HUES64 (cell line): ENCODE measurements at regions not wholly inside any gene's neighbourhood (a gene's known extent, or its start where the extent isn't known, plus 50 kb on each side); places are given as distances from the start of the nearest gene placed in this dataset.

Source experiments
- H3K27ac ChIP-seq: 2 replicates; pipeline ENCODE4 v1.7.0; 2013; ENCODE audit warnings: low read depth, low read length, inconsistent platforms
- H3K27me3 ChIP-seq: 2 replicates; pipeline ENCODE4 v1.6.1; 2013; ENCODE audit warnings: mild to moderate bottlenecking, low read length; ENCODE audit not compliant: insufficient read depth
- H3K36me3 ChIP-seq: 2 replicates; pipeline ENCODE4 v1.6.1; 2013; ENCODE audit warnings: mild to moderate bottlenecking, low read length; ENCODE audit not compliant: insufficient read depth
- H3K4me1 ChIP-seq: 2 replicates; pipeline ENCODE4 v1.6.1; 2013; ENCODE audit warnings: mild to moderate bottlenecking, low read length, moderate library complexity; ENCODE audit not compliant: insufficient read depth
- H3K4me3 ChIP-seq: 2 replicates; pipeline ENCODE4 v1.5.1; 2013; ENCODE audit warnings: mild to moderate bottlenecking, low read length, moderate library complexity
- H3K9ac ChIP-seq: 2 replicates; pipeline ENCODE4 v1.6.1; 2013; ENCODE audit warnings: mild to moderate bottlenecking, low read depth, low read length
- H3K9me3 ChIP-seq: 2 replicates; pipeline ENCODE4 v1.6.1; 2013; ENCODE audit warnings: low read depth, low read length; ENCODE audit not compliant: insufficient read depth
- WGBS: fragments of 150-250, 120-280 bp; methylation state at CpG from one replicate; pipeline ENCODE4 v1.1.7; 2013; ENCODE audit warnings: missing lambda C conversion rate; 5-methylcytosine and 5-hydroxymethylcytosine counted together

DNA sequence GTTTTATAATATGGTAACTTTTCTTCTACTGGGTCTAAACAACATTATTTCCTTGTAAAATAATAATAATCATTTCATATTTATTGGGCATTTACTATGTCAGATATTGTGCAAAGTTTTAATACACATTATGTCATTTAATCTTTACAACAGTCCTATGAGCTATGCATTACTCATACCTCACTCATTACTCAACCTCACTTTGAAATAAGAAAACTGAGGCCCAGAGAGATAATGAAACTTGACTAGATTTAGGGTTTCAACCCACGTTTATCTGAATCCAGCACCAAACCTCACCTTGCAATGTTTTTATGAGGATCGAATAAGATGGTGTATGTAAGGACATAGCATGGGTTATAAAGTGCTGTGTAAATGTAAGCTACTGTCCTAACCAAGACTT lies 153.2 kb upstream of the SLC13A1 start:
- Histone ChIP-seq H3K9me3 (no peaks in the 10 kb centered on the region), H3K36me3 (no peaks in the 10 kb centered on the region), H3K27ac (no peak overlapping the region), H3K4me1 (peaks cover 6% of the 10 kb centered on the region), H3K27me3 (no peaks in the 10 kb centered on the region), H3K9ac (no peak overlapping the region), H3K4me3 (no peak overlapping the region)
- 100% methylated on average over 2 of the region's 2 CpGs for WGBS

DNA sequence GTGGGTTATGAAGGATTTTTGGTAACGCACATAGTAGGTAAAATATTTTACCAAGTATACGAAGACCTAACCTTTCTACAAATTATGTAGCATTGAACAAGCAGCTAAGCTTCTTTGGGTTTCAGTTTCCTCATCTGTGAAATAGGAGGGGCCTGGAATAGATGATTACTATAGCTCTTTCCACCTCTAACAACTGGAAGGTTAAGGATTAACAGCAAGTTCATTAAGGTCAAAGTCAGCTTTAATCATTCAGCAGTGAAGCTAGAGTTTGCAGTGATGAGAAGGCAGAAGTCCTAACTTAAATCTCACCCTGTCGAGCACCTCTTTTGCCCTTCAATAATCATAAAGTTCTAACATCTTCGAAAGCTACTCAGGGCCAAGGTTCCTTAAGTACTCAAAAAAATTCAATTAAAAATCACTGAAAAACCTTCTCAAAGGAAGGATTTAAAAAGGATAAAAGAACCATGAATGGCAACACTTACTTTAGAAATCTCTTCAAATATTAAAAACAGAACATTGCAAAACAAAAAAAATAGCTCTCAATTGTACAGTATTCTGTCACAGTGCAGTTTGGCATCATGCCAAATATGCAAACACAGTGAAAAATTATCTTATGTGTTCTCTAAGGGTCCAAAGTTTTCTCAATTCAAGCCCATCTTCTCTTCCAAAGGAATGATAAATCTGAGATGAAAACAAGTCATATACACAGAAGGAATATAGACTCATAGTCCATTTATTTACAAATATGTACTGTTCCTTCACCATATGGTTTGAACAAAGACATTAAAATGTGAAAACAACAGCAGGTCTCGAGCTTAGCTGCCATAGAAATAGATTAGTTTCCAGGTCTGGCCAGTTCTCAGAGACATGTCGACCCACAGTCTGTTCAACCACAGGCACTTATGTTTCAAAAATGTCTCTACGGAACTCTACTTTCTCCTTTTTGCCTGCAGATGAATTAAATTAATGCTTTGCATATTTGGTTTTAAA lies 152.0 kb upstream of the SLC13A1 start:
- 94% methylated on average over 5 of the region's 7 CpGs for WGBS
- no peak overlapping the region for H3K27ac ChIP-seq
- H3K9ac ChIP-seq = no peak overlapping the region
- H3K9me3 ChIP-seq = no peaks in the 10 kb centered on the region
- peaks cover 6% of the 10 kb centered on the region for H3K4me1 ChIP-seq
- no peaks in the 10 kb centered on the region for H3K36me3 ChIP-seq
- no peaks in the 10 kb centered on the region for H3K27me3 ChIP-seq
- H3K4me3 ChIP-seq = no peak overlapping the region

DNA sequence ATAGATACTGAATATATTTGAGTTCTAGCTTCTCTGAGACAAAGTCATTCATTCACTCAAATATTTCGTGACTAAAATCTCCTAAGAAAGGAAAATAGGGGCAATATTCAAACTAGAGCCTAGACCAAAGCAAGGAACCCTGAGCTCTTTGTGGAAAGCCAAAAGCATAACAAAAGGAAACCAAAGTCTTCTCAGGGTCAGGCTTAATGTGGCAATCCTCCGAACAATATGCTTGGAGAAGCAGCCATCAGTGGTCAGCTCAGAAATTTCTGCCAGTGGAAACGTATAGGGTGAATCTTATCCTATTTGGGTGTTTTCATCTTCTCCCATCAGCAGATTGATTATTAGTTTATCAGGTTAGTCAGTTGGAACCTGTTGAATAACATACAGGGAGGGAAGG lies 151.3 kb upstream of the SLC13A1 start:
- Histone ChIP-seq H3K27me3 (no peaks in the 10 kb centered on the region), H3K4me1 (peaks cover 4% of the 10 kb centered on the region), H3K9ac (no peak overlapping the region), H3K27ac (no peak overlapping the region), H3K4me3 (no peak overlapping the region), H3K36me3 (no peaks in the 10 kb centered on the region), H3K9me3 (no peaks in the 10 kb centered on the region)
- WGBS = 82% methylated on average over 3 of the region's 3 CpGs

DNA sequence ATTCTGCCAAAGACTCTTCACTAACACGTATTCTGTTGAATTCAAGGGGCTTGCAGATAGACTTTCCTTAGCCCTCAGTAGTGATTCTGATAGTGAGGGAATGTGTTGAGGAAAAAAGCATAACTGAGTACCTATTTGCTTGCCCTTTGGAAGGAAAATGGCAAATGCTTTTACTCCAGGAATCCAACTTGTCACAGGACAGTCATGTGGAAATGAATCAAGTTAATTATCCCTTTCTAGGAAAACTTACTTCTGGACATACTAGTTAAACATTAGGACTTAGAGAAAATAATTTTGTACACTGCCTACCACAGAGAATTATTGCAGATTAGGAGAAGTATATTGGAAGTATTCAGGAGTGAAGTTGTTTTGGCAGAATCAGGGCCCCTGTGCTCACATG lies 148.9 kb upstream of the SLC13A1 start:
- Histone ChIP-seq H3K4me1 (no peaks in the 10 kb centered on the region), H3K27me3 (no peaks in the 10 kb centered on the region), H3K9me3 (no peaks in the 10 kb centered on the region), H3K36me3 (no peaks in the 10 kb centered on the region), H3K4me3 (no peak overlapping the region), H3K27ac (no peak overlapping the region), H3K9ac (no peak overlapping the region)
- WGBS = 79% methylated on average over 1 of the region's 1 CpG

DNA sequence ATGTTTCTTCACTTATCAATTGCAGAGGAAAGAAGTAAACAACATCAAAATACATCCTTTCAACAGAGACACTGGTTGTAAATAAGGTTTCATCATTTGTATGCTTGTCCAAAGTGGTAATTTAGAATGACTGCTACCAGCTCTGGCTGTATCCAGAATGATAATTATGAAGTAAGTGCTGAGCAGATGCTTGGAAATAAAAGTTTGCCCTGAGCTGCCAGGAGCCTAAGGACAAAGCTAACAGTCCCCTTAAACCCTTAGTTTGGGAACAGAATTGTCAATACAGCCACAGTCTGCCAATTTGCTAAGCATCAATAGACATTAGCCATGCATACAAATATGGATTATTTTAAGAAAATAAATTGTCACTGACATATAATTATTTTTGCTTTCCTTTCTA lies 147.0 kb upstream of the SLC13A1 start:
- no peaks in the 10 kb centered on the region for H3K27me3 ChIP-seq
- H3K36me3 ChIP-seq = no peaks in the 10 kb centered on the region
- H3K4me1 ChIP-seq = no peaks in the 10 kb centered on the region
- H3K9ac ChIP-seq = no peak overlapping the region
- no peak overlapping the region for H3K27ac ChIP-seq
- H3K9me3 ChIP-seq = no peaks in the 10 kb centered on the region
- H3K4me3 ChIP-seq = no peak overlapping the region

DNA sequence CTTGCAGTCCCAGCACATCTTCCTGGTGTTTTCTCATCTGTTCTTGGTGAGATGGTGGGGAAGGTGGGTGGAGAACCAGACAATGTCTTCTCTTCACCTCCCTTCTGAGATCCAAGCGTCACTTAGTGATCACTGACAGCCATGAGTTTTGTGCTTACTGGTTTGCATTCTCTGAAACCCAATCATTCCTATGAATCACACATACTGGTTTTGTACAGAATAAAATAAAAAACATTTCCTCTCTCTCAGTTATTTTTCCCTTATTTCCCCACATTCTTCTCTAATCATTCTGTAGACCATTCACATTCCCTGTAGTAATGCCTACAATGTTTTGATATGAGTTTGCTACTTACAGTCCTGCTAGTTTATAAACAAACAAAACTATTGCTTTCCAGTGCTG lies 143.8 kb upstream of the SLC13A1 start:
- Histone ChIP-seq H3K27ac (no peak overlapping the region), H3K9me3 (no peaks in the 10 kb centered on the region; the same call in 1 of the 2 replicates), H3K36me3 (no peaks in the 10 kb centered on the region), H3K4me1 (no peaks in the 10 kb centered on the region), H3K27me3 (no peaks in the 10 kb centered on the region), H3K9ac (no peak overlapping the region), H3K4me3 (no peak overlapping the region)
- 95% methylated on average over 1 of the region's 1 CpG for WGBS

DNA sequence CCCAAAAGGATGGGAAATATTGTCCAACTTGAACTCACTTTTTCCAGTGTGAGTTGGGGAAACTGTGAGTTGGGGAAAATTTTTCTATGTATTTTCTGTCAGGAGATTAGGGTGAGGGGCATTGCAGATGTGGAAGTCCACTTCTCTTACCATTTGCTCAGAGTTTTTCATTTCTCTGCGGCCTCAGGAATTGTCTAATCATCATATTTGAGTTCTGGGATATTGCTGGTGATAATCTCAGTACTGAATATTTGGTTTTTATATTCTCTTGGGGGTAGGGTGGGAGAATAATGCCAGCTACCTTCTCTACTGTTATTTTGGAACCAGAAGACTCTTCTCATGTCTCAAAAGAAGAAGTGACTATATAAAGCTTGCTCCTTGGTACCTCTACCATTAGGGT lies 141.3 kb upstream of the SLC13A1 start:
- Histone ChIP-seq H3K4me1 (no peaks in the 10 kb centered on the region), H3K27ac (no peak overlapping the region), H3K9me3 (no peaks in the 10 kb centered on the region; the same call in 1 of the 2 replicates), H3K9ac (no peak overlapping the region), H3K36me3 (no peaks in the 10 kb centered on the region), H3K4me3 (no peak overlapping the region), H3K27me3 (no peaks in the 10 kb centered on the region)
- WGBS = 100% methylated on average over 1 of the region's 1 CpG

DNA sequence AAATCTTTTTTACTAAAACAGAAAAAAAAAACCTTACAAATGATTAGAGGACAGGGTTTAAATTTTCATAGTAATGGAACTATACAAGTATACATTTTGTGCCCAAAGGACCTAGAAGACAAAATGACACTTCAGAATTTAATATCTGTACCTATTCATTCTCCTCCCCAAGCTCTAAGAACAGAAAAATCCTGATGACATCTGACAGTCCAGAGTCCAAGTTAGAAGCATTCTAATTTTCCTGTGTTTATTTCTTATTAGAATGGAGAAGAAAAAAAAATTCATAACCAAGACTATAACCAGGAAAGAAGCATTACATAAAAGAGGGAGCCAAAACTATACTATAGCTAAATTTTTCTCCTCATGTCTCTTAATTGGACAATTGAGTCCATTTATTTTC lies 138.9 kb upstream of the SLC13A1 start:
- no peaks in the 10 kb centered on the region for H3K4me1 ChIP-seq
- no peaks in the 10 kb centered on the region for H3K27me3 ChIP-seq
- no peak overlapping the region for H3K4me3 ChIP-seq
- no peaks in the 10 kb centered on the region; the same call in 1 of the 2 replicates for H3K9me3 ChIP-seq
- no peaks in the 10 kb centered on the region for H3K36me3 ChIP-seq
- no peak overlapping the region for H3K27ac ChIP-seq
- H3K9ac ChIP-seq = no peak overlapping the region

DNA sequence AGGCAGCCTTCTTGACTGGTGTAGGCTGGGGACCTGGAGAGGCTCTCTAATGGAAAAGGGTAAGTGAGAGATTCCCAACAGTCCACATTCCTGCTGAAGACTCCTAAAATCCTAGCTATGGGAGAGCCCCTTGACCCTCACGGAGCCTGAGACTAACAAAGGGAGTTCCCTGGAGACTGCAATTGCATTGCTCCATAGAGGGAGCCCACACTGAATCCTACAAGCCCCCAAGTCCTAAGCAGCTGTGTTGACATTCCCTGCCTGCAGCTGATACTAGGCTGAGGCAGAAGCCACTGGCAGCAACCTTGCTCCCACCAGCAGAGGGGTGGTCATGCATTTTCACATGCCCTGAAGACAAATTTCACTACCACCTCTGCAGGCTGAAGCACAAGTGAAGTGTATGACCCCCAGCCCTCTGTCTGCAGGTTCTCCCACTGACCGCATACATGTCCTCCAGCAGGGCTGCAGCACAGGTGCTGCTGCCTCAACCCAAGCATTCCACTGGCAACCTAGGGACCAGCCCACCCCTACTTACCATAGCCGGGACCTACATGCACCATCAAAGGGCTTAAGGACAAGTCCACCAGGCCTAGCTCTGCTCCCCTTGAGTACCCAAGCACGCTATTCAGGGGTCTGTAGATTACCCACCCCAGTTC lies 130.3 kb upstream of the SLC13A1 start:
- Histone ChIP-seq H3K9ac (no peak overlapping the region), H3K9me3 (no peaks in the 10 kb centered on the region), H3K27ac (no peak overlapping the region), H3K4me3 (no peak overlapping the region), H3K36me3 (no peaks in the 10 kb centered on the region), H3K27me3 (no peaks in the 10 kb centered on the region), H3K4me1 (peaks cover 4% of the 10 kb centered on the region; the same call in 1 of the 2 replicates)
- 91% methylated on average over 4 of the region's 4 CpGs for WGBS

DNA sequence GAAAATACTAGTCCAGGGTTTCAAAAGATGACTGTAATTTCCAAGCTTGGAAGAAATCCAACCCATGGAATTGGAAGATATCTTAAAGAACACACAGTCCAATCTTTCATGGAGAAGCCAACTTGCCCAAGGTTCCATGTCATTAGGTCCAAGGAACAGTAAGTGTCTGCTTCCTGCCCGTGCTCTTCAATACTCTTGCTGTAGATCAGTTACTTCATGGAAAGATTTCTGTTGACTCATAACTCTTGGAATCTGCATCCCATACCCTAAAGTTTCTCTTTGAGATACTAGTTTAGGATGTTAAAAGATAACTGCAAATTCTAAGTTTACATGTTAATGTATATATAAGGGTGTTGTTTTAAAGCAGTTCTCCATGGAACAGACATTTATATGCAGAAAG lies 127.9 kb upstream of the SLC13A1 start:
- Histone ChIP-seq H3K4me1 (peaks cover 7% of the 10 kb centered on the region), H3K27ac (no peak overlapping the region), H3K27me3 (no peaks in the 10 kb centered on the region), H3K36me3 (no peaks in the 10 kb centered on the region), H3K9me3 (peaks cover 8% of the 10 kb centered on the region; the same call in 1 of the 2 replicates), H3K9ac (no peak overlapping the region), H3K4me3 (no peak overlapping the region)
- 95% methylated on average over 1 of the region's 1 CpG for whole genome bisulfite sequencing

DNA sequence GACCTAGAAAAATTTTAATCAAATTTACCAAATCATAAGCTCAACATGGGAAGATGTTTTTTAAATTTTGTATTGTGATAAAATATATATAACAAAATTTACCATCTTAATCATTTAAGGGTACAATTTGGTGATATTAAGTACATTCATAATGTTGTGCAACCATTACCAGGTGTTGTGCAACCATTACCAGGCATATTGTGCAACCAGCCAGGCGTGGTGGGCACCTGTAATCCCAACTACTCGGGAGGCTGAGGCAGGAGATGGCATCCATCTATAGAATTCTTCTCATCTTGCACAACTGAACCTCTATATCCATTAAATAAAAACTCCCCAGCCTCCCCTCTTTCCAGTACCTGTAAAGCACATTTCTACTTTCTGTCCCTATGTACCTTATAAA lies 124.5 kb upstream of the SLC13A1 start:
- Histone ChIP-seq H3K9me3 (peaks cover 16% of the 10 kb centered on the region), H3K36me3 (no peaks in the 10 kb centered on the region)
- 93% methylated on average over 2 of the region's 2 CpGs for WGBS

More for the DNA sequence above, 124.5 kb upstream of the SLC13A1 start:
- Histone ChIP-seq H3K4me1 (peaks cover 7% of the 10 kb centered on the region), H3K9ac (no peak overlapping the region), H3K27ac (no peak overlapping the region), H3K4me3 (no peak overlapping the region), H3K27me3 (no peaks in the 10 kb centered on the region)
